ENCODE measurements at regions not wholly inside any gene's neighbourhood (a gene's known extent, or its start where the extent isn't known, plus 50 kb on each side); places are given as distances from the start of the nearest gene placed in this dataset.

- DNase-seq (ENCODE audit: low read depth in 6 of 9, low spot score in 9 of 9), result no peak
- Histone ChIP-seq H3K4me3 (ENCODE audit: low read length in 2 of 2) (no peak overlapping the region), H3K4me1 (ENCODE audit: control insufficient read depth in 2 of 2, insufficient read depth in 2 of 2, low read length in 2 of 2) (no peaks in the 10 kb centered on the region), H3K9me3 (ENCODE audit: control insufficient read depth in 2 of 2, insufficient read depth in 1 of 2, low read length in 1 of 2) (peaks cover 1 to 17% of the 10 kb centered on the region in 2 donors), H3K27ac (ENCODE audit: low read depth in 1 of 2, low read length in 1 of 2) (no peak overlapping the region), H3K36me3 (ENCODE audit: control insufficient read depth in 2 of 2, insufficient read depth in 2 of 2, low read length in 1 of 2) (no peaks in the 10 kb centered on the region), H3K27me3 (ENCODE audit: control insufficient read depth in 2 of 2, insufficient read depth in 1 of 2, low read length in 1 of 2) (no peaks in the 10 kb centered on the region)
- WGBS, result 72% methylated on average over 3 of the region's 3 CpGs
These were observed 839.8 kb upstream of the ALCAM start for GRCh38 chr3:104526901-104527401.

GRCh38 chr3:104530934-104531333, 835.8 kb upstream of the ALCAM start:
- H3K4me3 ChIP-seq (ENCODE audit: low read length in 2 of 2), result no peak overlapping the region
- H3K27ac ChIP-seq (ENCODE audit: low read depth in 1 of 2, low read length in 1 of 2), result no peak overlapping the region
- H3K9me3 ChIP-seq (ENCODE audit: control insufficient read depth in 2 of 2, insufficient read depth in 1 of 2, low read length in 1 of 2), result peaks cover 1 to 17% of the 10 kb centered on the region in 2 donors
- 92% methylated on average over 8 of the region's 8 CpGs for WGBS
- no peaks in the 10 kb centered on the region for H3K27me3 ChIP-seq (ENCODE audit: control insufficient read depth in 2 of 2, insufficient read depth in 1 of 2, low read length in 1 of 2)
- no peaks in the 10 kb centered on the region for H3K36me3 ChIP-seq (ENCODE audit: control insufficient read depth in 2 of 2, insufficient read depth in 2 of 2, low read length in 1 of 2)
- DNase-seq (ENCODE audit: low read depth in 6 of 9, low spot score in 9 of 9), result no peak
- no peaks in the 10 kb centered on the region for H3K4me1 ChIP-seq (ENCODE audit: control insufficient read depth in 2 of 2, insufficient read depth in 2 of 2, low read length in 2 of 2)

GRCh38 chr3:104536715-104537114, 830.0 kb upstream of the ALCAM start:
- peaks cover 0 to 2% of the 10 kb centered on the region in 2 donors for H3K9me3 ChIP-seq (ENCODE audit: control insufficient read depth in 2 of 2, insufficient read depth in 1 of 2, low read length in 1 of 2)
- no peaks in the 10 kb centered on the region for H3K4me1 ChIP-seq (ENCODE audit: control insufficient read depth in 2 of 2, insufficient read depth in 2 of 2, low read length in 2 of 2)
- H3K27ac ChIP-seq (ENCODE audit: low read depth in 1 of 2, low read length in 1 of 2), result no peak overlapping the region
- H3K27me3 ChIP-seq (ENCODE audit: control insufficient read depth in 2 of 2, insufficient read depth in 1 of 2, low read length in 1 of 2), result no peaks in the 10 kb centered on the region
- H3K4me3 ChIP-seq (ENCODE audit: low read length in 2 of 2), result no peak overlapping the region
- no peaks in the 10 kb centered on the region for H3K36me3 ChIP-seq (ENCODE audit: control insufficient read depth in 2 of 2, insufficient read depth in 2 of 2, low read length in 1 of 2)
- no peak for DNase-seq (ENCODE audit: low read depth in 6 of 9, low spot score in 9 of 9)

- Histone ChIP-seq H3K36me3 (ENCODE audit: control insufficient read depth in 2 of 2, insufficient read depth in 2 of 2, low read length in 1 of 2) (no peaks in the 10 kb centered on the region), H3K27me3 (ENCODE audit: control insufficient read depth in 2 of 2, insufficient read depth in 1 of 2, low read length in 1 of 2) (no peaks in the 10 kb centered on the region), H3K4me3 (ENCODE audit: low read length in 2 of 2) (no peak overlapping the region), H3K4me1 (ENCODE audit: control insufficient read depth in 2 of 2, insufficient read depth in 2 of 2, low read length in 2 of 2) (no peaks in the 10 kb centered on the region), H3K9me3 (ENCODE audit: control insufficient read depth in 2 of 2, insufficient read depth in 1 of 2, low read length in 1 of 2) (no peaks in the 10 kb centered on the region), H3K27ac (ENCODE audit: low read depth in 1 of 2, low read length in 1 of 2) (no peak overlapping the region)
- WGBS, result 95% methylated on average over 3 of the region's 3 CpGs
- DNase-seq (ENCODE audit: low read depth in 6 of 9, low spot score in 9 of 9), result no peak
These were observed 829.4 kb upstream of the ALCAM start for GRCh38 chr3:104537323-104537722.

- no peaks in the 10 kb centered on the region for H3K4me1 ChIP-seq (ENCODE audit: control insufficient read depth in 2 of 2, insufficient read depth in 2 of 2, low read length in 2 of 2)
- no peak overlapping the region for H3K27ac ChIP-seq (ENCODE audit: low read depth in 1 of 2, low read length in 1 of 2)
- H3K4me3 ChIP-seq (ENCODE audit: low read length in 2 of 2), result no peak overlapping the region
- H3K36me3 ChIP-seq (ENCODE audit: control insufficient read depth in 2 of 2, insufficient read depth in 2 of 2, low read length in 1 of 2), result no peaks in the 10 kb centered on the region
- DNase-seq (ENCODE audit: low read depth in 6 of 9, low spot score in 9 of 9), result no peak
- H3K27me3 ChIP-seq (ENCODE audit: control insufficient read depth in 2 of 2, insufficient read depth in 1 of 2, low read length in 1 of 2), result no peaks in the 10 kb centered on the region
- H3K9me3 ChIP-seq (ENCODE audit: control insufficient read depth in 2 of 2, insufficient read depth in 1 of 2, low read length in 1 of 2), result no peaks in the 10 kb centered on the region
- WGBS, result 94% methylated on average over 3 of the region's 3 CpGs
These were observed 820.4 kb upstream of the ALCAM start for GRCh38 chr3:104546301-104546700.

- no peak overlapping the region for H3K4me3 ChIP-seq (ENCODE audit: low read length in 2 of 2)
- no peaks in the 10 kb centered on the region for H3K4me1 ChIP-seq (ENCODE audit: control insufficient read depth in 2 of 2, insufficient read depth in 2 of 2, low read length in 2 of 2)
- no peaks in the 10 kb centered on the region for H3K27me3 ChIP-seq (ENCODE audit: control insufficient read depth in 2 of 2, insufficient read depth in 1 of 2, low read length in 1 of 2)
- no peaks in the 10 kb centered on the region for H3K9me3 ChIP-seq (ENCODE audit: control insufficient read depth in 2 of 2, insufficient read depth in 1 of 2, low read length in 1 of 2)
- no peaks in the 10 kb centered on the region for H3K36me3 ChIP-seq (ENCODE audit: control insufficient read depth in 2 of 2, insufficient read depth in 2 of 2, low read length in 1 of 2)
- WGBS, result 56% methylated on average over 3 of the region's 3 CpGs
- H3K27ac ChIP-seq (ENCODE audit: low read depth in 1 of 2, low read length in 1 of 2), result no peak overlapping the region
- DNase-seq (ENCODE audit: low read depth in 6 of 9, low spot score in 9 of 9), result no peak
These were observed 819.7 kb upstream of the ALCAM start for GRCh38 chr3:104547031-104547430.

- no peaks in the 10 kb centered on the region for H3K4me1 ChIP-seq (ENCODE audit: control insufficient read depth in 2 of 2, insufficient read depth in 2 of 2, low read length in 2 of 2)
- 71% methylated on average over 8 of the region's 8 CpGs for WGBS
- no peaks in the 10 kb centered on the region for H3K27me3 ChIP-seq (ENCODE audit: control insufficient read depth in 2 of 2, insufficient read depth in 1 of 2, low read length in 1 of 2)
These were observed 818.3 kb upstream of the ALCAM start for GRCh38 chr3:104548401-104548800.

GRCh38 chr3:104549099-104549714, 817.5 kb upstream of the ALCAM start:
- Histone ChIP-seq H3K9me3 (ENCODE audit: control insufficient read depth in 2 of 2, insufficient read depth in 1 of 2, low read length in 1 of 2) (no peaks in the 10 kb centered on the region), H3K36me3 (ENCODE audit: control insufficient read depth in 2 of 2, insufficient read depth in 2 of 2, low read length in 1 of 2) (no peaks in the 10 kb centered on the region), H3K4me3 (ENCODE audit: low read length in 2 of 2) (no peak overlapping the region), H3K4me1 (ENCODE audit: control insufficient read depth in 2 of 2, insufficient read depth in 2 of 2, low read length in 2 of 2) (no peaks in the 10 kb centered on the region), H3K27me3 (ENCODE audit: control insufficient read depth in 2 of 2, insufficient read depth in 1 of 2, low read length in 1 of 2) (no peaks in the 10 kb centered on the region), H3K27ac (ENCODE audit: low read depth in 1 of 2, low read length in 1 of 2) (no peak overlapping the region)
- DNase-seq (ENCODE audit: low read depth in 6 of 9, low spot score in 9 of 9), result no peak
- WGBS, result 80% methylated on average over 4 of the region's 4 CpGs

More at GRCh38 chr3:104548401-104548800, 818.3 kb upstream of the ALCAM start:
- no peak overlapping the region for H3K27ac ChIP-seq (ENCODE audit: low read depth in 1 of 2, low read length in 1 of 2)
- no peak overlapping the region for H3K4me3 ChIP-seq (ENCODE audit: low read length in 2 of 2)
- no peak for DNase-seq (ENCODE audit: low read depth in 6 of 9, low spot score in 9 of 9)
- no peaks in the 10 kb centered on the region for H3K9me3 ChIP-seq (ENCODE audit: control insufficient read depth in 2 of 2, insufficient read depth in 1 of 2, low read length in 1 of 2)
- no peaks in the 10 kb centered on the region for H3K36me3 ChIP-seq (ENCODE audit: control insufficient read depth in 2 of 2, insufficient read depth in 2 of 2, low read length in 1 of 2)

- no peaks in the 10 kb centered on the region for H3K4me1 ChIP-seq (ENCODE audit: control insufficient read depth in 2 of 2, insufficient read depth in 2 of 2, low read length in 2 of 2)
- H3K27me3 ChIP-seq (ENCODE audit: control insufficient read depth in 2 of 2, insufficient read depth in 1 of 2, low read length in 1 of 2), result no peaks in the 10 kb centered on the region
- no peak overlapping the region for H3K27ac ChIP-seq (ENCODE audit: low read depth in 1 of 2, low read length in 1 of 2)
- no peak for DNase-seq (ENCODE audit: low read depth in 6 of 9, low spot score in 9 of 9)
- H3K4me3 ChIP-seq (ENCODE audit: low read length in 2 of 2), result no peak overlapping the region
- no peaks in the 10 kb centered on the region for H3K9me3 ChIP-seq (ENCODE audit: control insufficient read depth in 2 of 2, insufficient read depth in 1 of 2, low read length in 1 of 2)
- 97% methylated on average over 1 of the region's 1 CpG for WGBS
- no peaks in the 10 kb centered on the region for H3K36me3 ChIP-seq (ENCODE audit: control insufficient read depth in 2 of 2, insufficient read depth in 2 of 2, low read length in 1 of 2)
These were observed 813.6 kb upstream of the ALCAM start for GRCh38 chr3:104553121-104553520.
